ENCODE measurements at regions not wholly inside any gene's neighbourhood (a gene's known extent, or its start where the extent isn't known, plus 50 kb on each side); places are given as distances from the start of the nearest gene placed in this dataset.

GRCh38 chr5:114266374-114266773 is 95.5 kb upstream of the KCNN2 start:
- no peaks in the 10 kb centered on the region for H3K4me1 ChIP-seq (ENCODE audit: control insufficient read depth, low read depth, low read length)
- H3K9ac ChIP-seq (ENCODE audit: low read length): no peak overlapping the region
- H2BK15ac ChIP-seq (replicated peaks; ENCODE audit: low read depth): no peak overlapping the region
- no peak overlapping the region for H3K56ac ChIP-seq (ENCODE audit: low read length)
- no peak overlapping the region for H3K4me3 ChIP-seq (ENCODE audit: low read length)
- no peaks in the 10 kb centered on the region for H3K79me1 ChIP-seq (ENCODE audit: low read length)
- H4K8ac ChIP-seq (ENCODE audit: low read depth, low read length): no peak overlapping the region
- H2BK5ac ChIP-seq (ENCODE audit: low read length): no peak overlapping the region
- H3K18ac ChIP-seq (ENCODE audit: low read length): no peak overlapping the region
- no peak overlapping the region for H3K27ac ChIP-seq (ENCODE audit: low read depth, low read length)
- H3K36me3 ChIP-seq (ENCODE audit: control insufficient read depth, insufficient read depth, low read length): no peaks in the 10 kb centered on the region
- H2BK120ac ChIP-seq (ENCODE audit: low read depth, low read length): no peak overlapping the region
- H3K23ac ChIP-seq (ENCODE audit: low read length): no peak overlapping the region
- no peaks in the 10 kb centered on the region for H3K27me3 ChIP-seq (ENCODE audit: insufficient read depth, low read length, poor library complexity)
- WGBS (ENCODE audit: extremely low coverage, insufficient coverage, low lambda C conversion rate): no CpG with 5 or more reads among the region's 1 CpG
- DNase-seq: no peak
- H3K4ac ChIP-seq (ENCODE audit: low read depth, low read length): no peak overlapping the region
- H4K5ac ChIP-seq (ENCODE audit: low read length): no peak overlapping the region
- no peak overlapping the region for H3K4me2 ChIP-seq (ENCODE audit: low read length)
- H2AK5ac ChIP-seq (ENCODE audit: low read length): no peak overlapping the region
- no peaks in the 10 kb centered on the region for H3K79me2 ChIP-seq (ENCODE audit: control insufficient read depth, insufficient read depth, low read length)

GRCh38 chr5:114296191-114296590 is 65.7 kb upstream of the KCNN2 start:
- DNase-seq: no peak
- no peaks in the 10 kb centered on the region for H3K79me2 ChIP-seq (ENCODE audit: control insufficient read depth, insufficient read depth, low read length)
- H2AK5ac ChIP-seq (ENCODE audit: low read length): no peak overlapping the region
- H3K27me3 ChIP-seq (ENCODE audit: insufficient read depth, low read length, poor library complexity): no peaks in the 10 kb centered on the region
- no peaks in the 10 kb centered on the region for H3K79me1 ChIP-seq (ENCODE audit: low read length)
- H4K5ac ChIP-seq (ENCODE audit: low read length): no peak overlapping the region
- H3K4me2 ChIP-seq (ENCODE audit: low read length): no peak overlapping the region
- H3K4me1 ChIP-seq (ENCODE audit: control insufficient read depth, low read depth, low read length): no peaks in the 10 kb centered on the region
- no peak overlapping the region for H3K27ac ChIP-seq (ENCODE audit: low read depth, low read length)
- no peak overlapping the region for H3K4me3 ChIP-seq (ENCODE audit: low read length)
- WGBS (ENCODE audit: extremely low coverage, insufficient coverage, low lambda C conversion rate): no CpG with 5 or more reads among the region's 1 CpG
- H3K4ac ChIP-seq (ENCODE audit: low read depth, low read length): no peak overlapping the region
- no peak overlapping the region for H3K9ac ChIP-seq (ENCODE audit: low read length)
- no peak overlapping the region for H3K18ac ChIP-seq (ENCODE audit: low read length)
- no peak overlapping the region for H3K23ac ChIP-seq (ENCODE audit: low read length)
- no peak overlapping the region for H2BK15ac ChIP-seq (replicated peaks; ENCODE audit: low read depth)
- H2BK5ac ChIP-seq (ENCODE audit: low read length): no peak overlapping the region
- H2BK120ac ChIP-seq (ENCODE audit: low read depth, low read length): no peak overlapping the region
- no peak overlapping the region for H3K56ac ChIP-seq (ENCODE audit: low read length)
- no peak overlapping the region for H4K8ac ChIP-seq (ENCODE audit: low read depth, low read length)
- no peaks in the 10 kb centered on the region for H3K36me3 ChIP-seq (ENCODE audit: control insufficient read depth, insufficient read depth, low read length)

- Histone ChIP-seq H3K9ac (ENCODE audit: low read length) (no peak overlapping the region), H3K18ac (ENCODE audit: low read length) (no peak overlapping the region), H3K79me2 (ENCODE audit: control insufficient read depth, insufficient read depth, low read length) (no peaks in the 10 kb centered on the region), H3K27me3 (ENCODE audit: insufficient read depth, low read length, poor library complexity) (no peaks in the 10 kb centered on the region), H2BK120ac (ENCODE audit: low read depth, low read length) (no peak overlapping the region), H3K23ac (ENCODE audit: low read length) (no peak overlapping the region), H2AK5ac (ENCODE audit: low read length) (no peak overlapping the region), H3K4me1 (ENCODE audit: control insufficient read depth, low read depth, low read length) (no peaks in the 10 kb centered on the region), H3K56ac (ENCODE audit: low read length) (no peak overlapping the region), H3K79me1 (ENCODE audit: low read length) (no peaks in the 10 kb centered on the region), H3K4me3 (ENCODE audit: low read length) (no peak overlapping the region), H3K4me2 (ENCODE audit: low read length) (no peak overlapping the region), H4K8ac (ENCODE audit: low read depth, low read length) (no peak overlapping the region), H4K5ac (ENCODE audit: low read length) (no peak overlapping the region), H3K4ac (ENCODE audit: low read depth, low read length) (no peak overlapping the region), H2BK5ac (ENCODE audit: low read length) (no peak overlapping the region), H3K27ac (ENCODE audit: low read depth, low read length) (no peak overlapping the region), H3K36me3 (ENCODE audit: control insufficient read depth, insufficient read depth, low read length) (no peaks in the 10 kb centered on the region), H2BK15ac (replicated peaks; ENCODE audit: low read depth) (no peak overlapping the region)
- DNase-seq: no peak
- no CpG with 5 or more reads among the region's 3 CpGs for WGBS (ENCODE audit: extremely low coverage, insufficient coverage, low lambda C conversion rate)
These were observed 64.0 kb upstream of the KCNN2 start for GRCh38 chr5:114297915-114298314.

- Histone ChIP-seq H3K4me2 (ENCODE audit: low read length) (no peak overlapping the region), H2BK15ac (replicated peaks; ENCODE audit: low read depth) (no peak overlapping the region), H2AK5ac (ENCODE audit: low read length) (no peak overlapping the region), H4K5ac (ENCODE audit: low read length) (no peak overlapping the region), H4K8ac (ENCODE audit: low read depth, low read length) (no peak overlapping the region), H3K9ac (ENCODE audit: low read length) (no peak overlapping the region), H3K4me3 (ENCODE audit: low read length) (no peak overlapping the region), H3K79me1 (ENCODE audit: low read length) (no peaks in the 10 kb centered on the region), H3K56ac (ENCODE audit: low read length) (peak overlapping the region; percentile 10), H3K18ac (ENCODE audit: low read length) (no peak overlapping the region), H3K23ac (ENCODE audit: low read length) (no peak overlapping the region), H2BK5ac (ENCODE audit: low read length) (no peak overlapping the region), H3K79me2 (ENCODE audit: control insufficient read depth, insufficient read depth, low read length) (no peaks in the 10 kb centered on the region), H2BK120ac (ENCODE audit: low read depth, low read length) (no peak overlapping the region), H3K4me1 (ENCODE audit: control insufficient read depth, low read depth, low read length) (peaks cover 3% of the 10 kb centered on the region), H3K4ac (ENCODE audit: low read depth, low read length) (no peak overlapping the region), H3K27me3 (ENCODE audit: insufficient read depth, low read length, poor library complexity) (no peaks in the 10 kb centered on the region), H3K27ac (ENCODE audit: low read depth, low read length) (no peak overlapping the region), H3K36me3 (ENCODE audit: control insufficient read depth, insufficient read depth, low read length) (no peaks in the 10 kb centered on the region)
- WGBS (ENCODE audit: extremely low coverage, insufficient coverage, low lambda C conversion rate): no CpG with 5 or more reads among the region's 1 CpG
- DNase-seq: peak; percentile 55
These were observed 56.3 kb upstream of the KCNN2 start for GRCh38 chr5:114305402-114306207.

GRCh38 chr5:114308017-114308416 is 53.9 kb upstream of the KCNN2 start:
- no peak overlapping the region for H2BK120ac ChIP-seq (ENCODE audit: low read depth, low read length)
- no peak overlapping the region for H3K9ac ChIP-seq (ENCODE audit: low read length)
- H4K5ac ChIP-seq (ENCODE audit: low read length): no peak overlapping the region
- peak; percentile 88 for DNase-seq
- H3K4me2 ChIP-seq (ENCODE audit: low read length): no peak overlapping the region
- H3K4ac ChIP-seq (ENCODE audit: low read depth, low read length): no peak overlapping the region
- no peaks in the 10 kb centered on the region for H3K36me3 ChIP-seq (ENCODE audit: control insufficient read depth, insufficient read depth, low read length)
- no peak overlapping the region for H3K18ac ChIP-seq (ENCODE audit: low read length)
- no peaks in the 10 kb centered on the region for H3K27me3 ChIP-seq (ENCODE audit: insufficient read depth, low read length, poor library complexity)
- H2AK5ac ChIP-seq (ENCODE audit: low read length): no peak overlapping the region
- H3K27ac ChIP-seq (ENCODE audit: low read depth, low read length): no peak overlapping the region
- H3K4me1 ChIP-seq (ENCODE audit: control insufficient read depth, low read depth, low read length): peaks cover 3% of the 10 kb centered on the region
- WGBS (ENCODE audit: extremely low coverage, insufficient coverage, low lambda C conversion rate): no CpG with 5 or more reads among the region's 1 CpG
- H3K4me3 ChIP-seq (ENCODE audit: low read length): no peak overlapping the region
- H2BK5ac ChIP-seq (ENCODE audit: low read length): no peak overlapping the region
- no peaks in the 10 kb centered on the region for H3K79me2 ChIP-seq (ENCODE audit: control insufficient read depth, insufficient read depth, low read length)
- H3K23ac ChIP-seq (ENCODE audit: low read length): no peak overlapping the region
- H2BK15ac ChIP-seq (replicated peaks; ENCODE audit: low read depth): no peak overlapping the region
- H4K8ac ChIP-seq (ENCODE audit: low read depth, low read length): no peak overlapping the region
- H3K79me1 ChIP-seq (ENCODE audit: low read length): no peaks in the 10 kb centered on the region
- H3K56ac ChIP-seq (ENCODE audit: low read length): no peak overlapping the region

GRCh38 chr5:114308508-114308907 is 53.4 kb upstream of the KCNN2 start:
- H3K4me2 ChIP-seq (ENCODE audit: low read length): no peak overlapping the region
- H3K36me3 ChIP-seq (ENCODE audit: control insufficient read depth, insufficient read depth, low read length): no peaks in the 10 kb centered on the region
- no peak overlapping the region for H3K23ac ChIP-seq (ENCODE audit: low read length)
- H3K27me3 ChIP-seq (ENCODE audit: insufficient read depth, low read length, poor library complexity): no peaks in the 10 kb centered on the region
- H4K5ac ChIP-seq (ENCODE audit: low read length): no peak overlapping the region
- H3K4me1 ChIP-seq (ENCODE audit: control insufficient read depth, low read depth, low read length): peaks cover 3% of the 10 kb centered on the region
- no peak overlapping the region for H3K4me3 ChIP-seq (ENCODE audit: low read length)
- peak overlapping the region; percentile 9 for H3K56ac ChIP-seq (ENCODE audit: low read length)
- no peaks in the 10 kb centered on the region for H3K79me1 ChIP-seq (ENCODE audit: low read length)
- H2BK5ac ChIP-seq (ENCODE audit: low read length): no peak overlapping the region
- no peaks in the 10 kb centered on the region for H3K79me2 ChIP-seq (ENCODE audit: control insufficient read depth, insufficient read depth, low read length)
- no peak overlapping the region for H2BK15ac ChIP-seq (replicated peaks; ENCODE audit: low read depth)
- no peak overlapping the region for H3K9ac ChIP-seq (ENCODE audit: low read length)
- no peak for DNase-seq
- H3K4ac ChIP-seq (ENCODE audit: low read depth, low read length): no peak overlapping the region
- H3K27ac ChIP-seq (ENCODE audit: low read depth, low read length): no peak overlapping the region
- WGBS (ENCODE audit: extremely low coverage, insufficient coverage, low lambda C conversion rate): no CpG with 5 or more reads among the region's 1 CpG
- no peak overlapping the region for H3K18ac ChIP-seq (ENCODE audit: low read length)
- no peak overlapping the region for H2AK5ac ChIP-seq (ENCODE audit: low read length)
- no peak overlapping the region for H4K8ac ChIP-seq (ENCODE audit: low read depth, low read length)
- H2BK120ac ChIP-seq (ENCODE audit: low read depth, low read length): peak overlapping the region; percentile 12
